ENCODE measurements at regions not wholly inside any gene's neighbourhood (a gene's known extent, or its start where the extent isn't known, plus 50 kb on each side); places are given as distances from the start of the nearest gene placed in this dataset.

GRCh38 chr18:4847056-4847455 is 350.0 kb downstream of the AKAIN1 start:
- no peak for DNase-seq

- DNase-seq = no peak
Observed at GRCh38 chr18:4844320-4844719, 352.7 kb downstream of the AKAIN1 start.

GRCh38 chr18:4843771-4844170 is 353.3 kb downstream of the AKAIN1 start:
- DNase-seq = no peak

- DNase-seq = no peak
Observed at GRCh38 chr18:4842751-4843150, 354.3 kb downstream of the AKAIN1 start.

GRCh38 chr18:4842287-4842686 is 354.8 kb downstream of the AKAIN1 start:
- DNase-seq = no peak

- no peak for DNase-seq
Observed at GRCh38 chr18:4839639-4840038, 357.4 kb downstream of the AKAIN1 start.

GRCh38 chr18:4836141-4836540 is 360.9 kb downstream of the AKAIN1 start:
- DNase-seq = no peak

- DNase-seq = no peak
Observed at GRCh38 chr18:4831791-4832375, 365.2 kb downstream of the AKAIN1 start.

GRCh38 chr18:4831127-4831526 is 365.9 kb downstream of the AKAIN1 start:
- DNase-seq = no peak

GRCh38 chr18:4823091-4823490 is 368.0 kb upstream of the DLGAP1 start:
- DNase-seq = no peak

GRCh38 chr18:4821801-4822200 is 366.7 kb upstream of the DLGAP1 start:
- no peak for DNase-seq

- DNase-seq = no peak
Observed at GRCh38 chr18:4817665-4818064, 362.6 kb upstream of the DLGAP1 start.

- no peak for DNase-seq
Observed at GRCh38 chr18:4813708-4814107, 358.6 kb upstream of the DLGAP1 start.

- no peak for DNase-seq
Observed at GRCh38 chr18:4808891-4809290, 353.8 kb upstream of the DLGAP1 start.

GRCh38 chr18:4807604-4808293 is 352.6 kb upstream of the DLGAP1 start:
- DNase-seq = no peak

- DNase-seq = no peak
Observed at GRCh38 chr18:4806331-4806730, 351.2 kb upstream of the DLGAP1 start.

GRCh38 chr18:4802296-4802695 is 347.2 kb upstream of the DLGAP1 start:
- DNase-seq = no peak

- DNase-seq = no peak
Observed at GRCh38 chr18:4801151-4801550, 346.0 kb upstream of the DLGAP1 start.

GRCh38 chr18:4797002-4797685 is 342.0 kb upstream of the DLGAP1 start:
- no peak for DNase-seq

GRCh38 chr18:4789506-4789905 is 334.4 kb upstream of the DLGAP1 start:
- DNase-seq = no peak

- no peak for DNase-seq
Observed at GRCh38 chr18:4781873-4782272, 326.8 kb upstream of the DLGAP1 start.

- DNase-seq = no peak
Observed at GRCh38 chr18:4765401-4765800, 310.3 kb upstream of the DLGAP1 start.

- no peak for DNase-seq
Observed at GRCh38 chr18:4762330-4762729, 307.2 kb upstream of the DLGAP1 start.

- no peak for DNase-seq
Observed at GRCh38 chr18:4758980-4759379, 303.9 kb upstream of the DLGAP1 start.

Measured in GDM1 (cell line).